GM21447 (cell line): ENCODE measurements at regions not wholly inside any gene's neighbourhood (a gene's known extent, or its start where the extent isn't known, plus 50 kb on each side); places are given as distances from the start of the nearest gene placed in this dataset.

Experiments used
- ATAC-seq: cut with Tn5 transposase; IDR thresholded peaks from one replicate; pipeline ENCODE4 v1.9.1; 2021; ENCODE audit not compliant: unreplicated experiment

- ATAC-seq: no peak
These were observed 338.0 kb downstream of the MAN2A1 start for GRCh38 chr5:110027527-110028322.

- no peak for ATAC-seq
These were observed 341.8 kb downstream of the MAN2A1 start for GRCh38 chr5:110031402-110032140.

GRCh38 chr5:110032376-110032775 is 342.6 kb downstream of the MAN2A1 start:
- no peak for ATAC-seq

- no peak for ATAC-seq
These were observed 344.4 kb downstream of the MAN2A1 start for GRCh38 chr5:110034056-110034600.

GRCh38 chr5:110038297-110038997 is 348.7 kb downstream of the MAN2A1 start:
- ATAC-seq: no peak

GRCh38 chr5:110040178-110040577 is 350.5 kb downstream of the MAN2A1 start:
- no peak for ATAC-seq

- no peak for ATAC-seq
These were observed 353.3 kb downstream of the MAN2A1 start for GRCh38 chr5:110043025-110043424.

- no peak for ATAC-seq
These were observed 355.4 kb downstream of the MAN2A1 start for GRCh38 chr5:110045158-110045557.

- ATAC-seq: no peak
These were observed 358.8 kb downstream of the MAN2A1 start for GRCh38 chr5:110048491-110048890.

GRCh38 chr5:110049816-110050215 is 360.1 kb downstream of the MAN2A1 start:
- ATAC-seq: no peak

GRCh38 chr5:110050640-110051345 is 361.1 kb downstream of the MAN2A1 start:
- no peak for ATAC-seq

GRCh38 chr5:110053205-110053604 is 363.5 kb downstream of the MAN2A1 start:
- no peak for ATAC-seq

- peak; percentile 12 for ATAC-seq
These were observed 364.1 kb downstream of the MAN2A1 start for GRCh38 chr5:110053824-110054223.

GRCh38 chr5:110054240-110054639 is 364.5 kb downstream of the MAN2A1 start:
- ATAC-seq: peak; percentile 89

- no peak for ATAC-seq
These were observed 365.6 kb downstream of the MAN2A1 start for GRCh38 chr5:110055302-110055701.

- ATAC-seq: no peak
These were observed 366.9 kb downstream of the MAN2A1 start for GRCh38 chr5:110056580-110057114.

GRCh38 chr5:110058175-110058574 is 368.4 kb downstream of the MAN2A1 start:
- ATAC-seq: no peak

- no peak for ATAC-seq
These were observed 372.5 kb downstream of the MAN2A1 start for GRCh38 chr5:110062246-110062645.

GRCh38 chr5:110063640-110064602 is 374.2 kb downstream of the MAN2A1 start:
- no peak for ATAC-seq
